ENCODE measurements at regions not wholly inside any gene's neighbourhood (a gene's known extent, or its start where the extent isn't known, plus 50 kb on each side); places are given as distances from the start of the nearest gene placed in this dataset.

DNA sequence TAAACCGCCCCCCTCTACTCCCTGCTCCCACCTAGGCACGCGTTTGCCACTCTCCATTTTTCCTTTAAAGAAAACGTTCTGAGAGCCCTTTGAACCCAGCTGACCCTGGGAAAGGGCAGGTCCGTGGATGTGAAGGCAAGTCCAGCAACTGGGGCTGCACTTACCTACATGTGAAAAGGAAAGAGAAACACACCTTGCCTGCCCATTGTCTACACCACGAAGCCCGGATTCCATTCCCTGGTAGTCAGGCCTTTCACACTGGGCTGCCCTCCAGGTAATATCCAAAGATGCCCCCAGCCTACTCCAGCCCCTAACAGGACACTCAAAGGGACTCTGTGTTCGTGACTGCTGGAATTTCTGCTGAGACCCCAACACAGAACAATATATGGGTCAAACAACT lies 94.4 kb downstream of the CD83 start:
- TF ChIP-seq, protein P1, sequence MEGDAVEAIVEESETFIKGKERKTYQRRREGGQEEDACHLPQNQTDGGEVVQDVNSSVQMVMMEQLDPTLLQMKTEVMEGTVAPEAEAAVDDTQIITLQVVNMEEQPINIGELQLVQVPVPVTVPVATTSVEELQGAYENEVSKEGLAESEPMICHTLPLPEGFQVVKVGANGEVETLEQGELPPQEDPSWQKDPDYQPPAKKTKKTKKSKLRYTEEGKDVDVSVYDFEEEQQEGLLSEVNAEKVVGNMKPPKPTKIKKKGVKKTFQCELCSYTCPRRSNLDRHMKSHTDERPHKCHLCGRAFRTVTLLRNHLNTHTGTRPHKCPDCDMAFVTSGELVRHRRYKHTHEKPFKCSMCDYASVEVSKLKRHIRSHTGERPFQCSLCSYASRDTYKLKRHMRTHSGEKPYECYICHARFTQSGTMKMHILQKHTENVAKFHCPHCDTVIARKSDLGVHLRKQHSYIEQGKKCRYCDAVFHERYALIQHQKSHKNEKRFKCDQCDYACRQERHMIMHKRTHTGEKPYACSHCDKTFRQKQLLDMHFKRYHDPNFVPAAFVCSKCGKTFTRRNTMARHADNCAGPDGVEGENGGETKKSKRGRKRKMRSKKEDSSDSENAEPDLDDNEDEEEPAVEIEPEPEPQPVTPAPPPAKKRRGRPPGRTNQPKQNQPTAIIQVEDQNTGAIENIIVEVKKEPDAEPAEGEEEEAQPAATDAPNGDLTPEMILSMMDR (IDR thresholded peaks at IDR 0.05) = no peak
- TF ChIP-seq POLR2A (IDR thresholded peaks at IDR 0.05) = no peak
- TF ChIP-seq POLR2AphosphoS5 (IDR thresholded peaks at IDR 0.05) = no peak
- no peak for TF ChIP-seq EP300 (IDR thresholded peaks at IDR 0.05; ENCODE audit: low read depth)
